GM06990 (cell line): ENCODE measurements at regions not wholly inside any gene's neighbourhood (a gene's known extent, or its start where the extent isn't known, plus 50 kb on each side); places are given as distances from the start of the nearest gene placed in this dataset.

ENCODE experiments used
- DNase-seq: peaks from one replicate; pipeline ENCODE4 v3.0.0-alpha.2; 2011; ENCODE audit not compliant: insufficient read length; ENCODE audit errors: extremely low read depth
- H3K27me3 ChIP-seq: replicated peaks from 2 replicates; pipeline ENCODE4 v1.6.0; 2011; ENCODE audit warnings: low read length; ENCODE audit not compliant: control insufficient read depth, insufficient read depth
- H3K36me3 ChIP-seq: 2 replicates; pipeline ENCODE4 v1.5.1; 2011; ENCODE audit warnings: low read length; ENCODE audit not compliant: control insufficient read depth, insufficient read depth
- H3K4me3 ChIP-seq: replicated peaks from 2 replicates; pipeline ENCODE4 v1.5.1; 2011; ENCODE audit warnings: low read depth, mild to moderate bottlenecking, control low read depth, low read length
- CTCF ChIP-seq: IDR thresholded peaks from 2 replicates; pipeline ENCODE4 v1.5.1; 2011; ENCODE audit warnings: low read length, control low read depth, mild to moderate bottlenecking, inconsistent platforms; ENCODE audit not compliant: insufficient read depth, poor library complexity, severe bottlenecking

GRCh38 chr11:127182586-127183203, 182.1 kb upstream of the KIRREL3 start:
- no peak for TF ChIP-seq CTCF
- no peak for DNase-seq
- Histone ChIP-seq H3K4me3 (no peak overlapping the region), H3K36me3 (no peaks in the 10 kb centered on the region), H3K27me3 (no peaks in the 10 kb centered on the region)

GRCh38 chr11:127157225-127157624, 156.7 kb upstream of the KIRREL3 start:
- Histone ChIP-seq H3K36me3 (no peaks in the 10 kb centered on the region), H3K27me3 (no peaks in the 10 kb centered on the region; the same call in none of the 2 replicates), H3K4me3 (no peak overlapping the region)
- no peak for DNase-seq
- peak; percentile 18 for TF ChIP-seq CTCF

DNA sequence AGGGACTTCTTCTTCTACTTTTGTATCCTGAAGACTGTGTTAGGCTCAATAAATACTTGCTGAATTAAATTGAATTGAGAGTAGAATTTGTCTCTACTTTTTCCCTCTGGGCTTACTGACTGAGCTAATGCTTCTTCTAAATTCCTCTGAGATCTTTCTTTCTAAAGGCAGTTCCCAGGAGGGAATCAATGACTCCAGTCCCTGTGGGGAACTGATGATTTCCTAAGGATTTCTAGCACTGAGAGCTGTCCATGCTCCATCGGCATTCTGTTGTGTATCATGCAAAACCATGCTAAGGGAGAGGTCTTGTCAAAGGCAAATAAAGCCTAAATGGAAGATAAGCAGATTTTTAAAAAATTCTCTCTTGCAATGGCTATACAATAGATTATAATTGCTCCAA, 148.8 kb upstream of the KIRREL3 start:
- DNase-seq, result no peak
- H3K27me3 ChIP-seq, result peaks cover 2% of the 10 kb centered on the region
- H3K4me3 ChIP-seq, result no peak overlapping the region
- H3K36me3 ChIP-seq, result no peaks in the 10 kb centered on the region
- no peak for TF ChIP-seq CTCF

DNA sequence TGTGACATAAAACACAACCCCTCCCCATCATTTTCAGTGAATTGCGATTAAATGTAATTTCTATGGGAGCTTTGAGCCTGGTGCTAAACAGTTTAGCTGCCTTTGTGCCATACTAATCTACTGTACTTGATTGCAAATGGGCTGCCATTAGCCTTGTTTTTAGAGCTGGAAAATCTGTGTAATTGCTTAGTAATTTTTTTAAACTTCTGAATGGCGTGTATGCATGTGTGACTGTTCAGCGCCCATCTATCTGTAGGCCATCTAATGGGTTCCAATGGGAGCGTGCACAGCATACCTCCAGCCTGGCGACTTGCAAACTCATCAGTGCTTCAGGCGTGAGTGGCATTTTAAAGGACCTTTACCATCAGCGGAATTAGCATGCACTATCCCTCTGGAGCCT, 142.7 kb upstream of the KIRREL3 start:
- H3K4me3 ChIP-seq, result no peak overlapping the region
- DNase-seq, result no peak
- TF ChIP-seq CTCF, result no peak

DNA sequence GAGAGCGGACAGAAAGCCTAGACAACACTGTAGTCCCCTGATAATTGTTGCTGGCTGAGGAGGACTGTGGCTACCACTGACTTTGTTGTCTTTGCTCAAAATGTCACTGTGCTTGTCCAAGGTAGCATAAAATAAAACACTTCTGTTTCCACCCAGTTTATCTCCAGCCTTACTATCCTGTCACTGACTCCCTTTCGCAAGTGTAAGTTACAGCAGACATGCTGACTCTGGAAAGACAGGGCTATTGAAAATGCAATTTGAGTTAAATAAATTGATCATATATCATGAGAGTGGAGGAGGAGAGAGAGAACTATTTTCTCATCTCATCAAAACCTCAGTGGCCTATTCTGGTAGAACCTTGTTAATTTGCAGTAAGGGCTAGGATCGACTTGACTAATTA, 138.0 kb upstream of the KIRREL3 start:
- peaks cover 2% of the 10 kb centered on the region; the same call in 1 of the 2 replicates for H3K27me3 ChIP-seq
- H3K4me3 ChIP-seq, result no peak overlapping the region
- no peak for DNase-seq
- no peak for TF ChIP-seq CTCF
- H3K36me3 ChIP-seq, result no peaks in the 10 kb centered on the region

More for the DNA sequence above, 142.7 kb upstream of the KIRREL3 start:
- Histone ChIP-seq H3K27me3 (peaks cover 2% of the 10 kb centered on the region; the same call in 1 of the 2 replicates), H3K36me3 (no peaks in the 10 kb centered on the region)
